Right lobe of liver (tissue), 4 donors: ENCODE measurements at regions not wholly inside any gene's neighbourhood (a gene's known extent, or its start where the extent isn't known, plus 50 kb on each side); places are given as distances from the start of the nearest gene placed in this dataset.

ENCODE experiments used
- CTCF ChIP-seq, 4 donors: fragments of 200-600 bp in 3 of 4; fragments of 450-650 bp in 1 of 4; IDR thresholded peaks; one replicate each; pipeline versions ENCODE4 v1.5.1 to v1.8.0; 2016 to 2022; ENCODE audit warnings: antibody characterized with exemption in 4 of 4, mild to moderate bottlenecking in 2 of 4
- POLR2A ChIP-seq: fragments of 450-650 bp; IDR thresholded peaks from one replicate; pipeline ENCODE4 v1.6.1; 2017; ENCODE audit warnings: antibody characterized with exemption, mild to moderate bottlenecking
- donor health status: DM: no; HTN: no; CAD: no.
- donor health status: DM: no; HTN: no; CAD: no.
- donor health status: DM: no; HTN: yes; CAD: no.

GRCh38 chr4:11132478-11132877 is 296.2 kb downstream of the HS3ST1 start:
- TF ChIP-seq POLR2A (no peak), CTCF (IDR thresholded peaks at IDR 0.05) (no peak)
